Ectodermal cell (in vitro differentiated cells): ENCODE measurements at regions not wholly inside any gene's neighbourhood (a gene's known extent, or its start where the extent isn't known, plus 50 kb on each side); places are given as distances from the start of the nearest gene placed in this dataset.

Experiments used
- H3K27ac ChIP-seq: 2 replicates; pipeline ENCODE4 v1.7.0; 2013; ENCODE audit warnings: mild to moderate bottlenecking, low read depth, low read length; ENCODE audit not compliant: insufficient read depth, poor library complexity, severe bottlenecking
- H3K27me3 ChIP-seq: 2 replicates; pipeline ENCODE4 v1.7.0; 2013; ENCODE audit warnings: mild to moderate bottlenecking, low read length; ENCODE audit not compliant: insufficient read depth, control insufficient read depth, poor library complexity, severe bottlenecking
- H3K36me3 ChIP-seq: one replicate; pipeline ENCODE4 v1.7.0; 2013; ENCODE audit warnings: low read length; ENCODE audit not compliant: control insufficient read depth, insufficient read depth
- H3K4me1 ChIP-seq: one replicate; pipeline ENCODE4 v1.7.0; 2013; ENCODE audit warnings: low read length; ENCODE audit not compliant: control insufficient read depth, insufficient read depth
- H3K4me3 ChIP-seq: 2 replicates; pipeline ENCODE4 v1.7.0; 2013; ENCODE audit warnings: low read depth, low read length, control low read depth; ENCODE audit not compliant: insufficient read depth
- H3K9me3 ChIP-seq: 2 replicates; pipeline ENCODE4 v1.7.0; 2013; ENCODE audit warnings: mild to moderate bottlenecking, low read length, moderate library complexity; ENCODE audit not compliant: control insufficient read depth
- WGBS, 2 experiments: methylation state at CpG; one replicate each; pipeline ENCODE4 v1.1.7; 2013; ENCODE audit warnings: missing lambda C conversion rate in 2 of 2; 5-methylcytosine and 5-hydroxymethylcytosine counted together

GRCh38 chr5:176733406-176734262 is 76.7 kb upstream of the UNC5A start:
- H3K4me1 ChIP-seq = peaks cover 16% of the 10 kb centered on the region
- no peaks in the 10 kb centered on the region for H3K36me3 ChIP-seq
- 88 to 92% methylated on average over 32 of the region's 32 CpGs for WGBS, 2 experiments
- no peak overlapping the region for H3K4me3 ChIP-seq
- no peaks in the 10 kb centered on the region for H3K9me3 ChIP-seq
- no peak overlapping the region for H3K27ac ChIP-seq
- no peaks in the 10 kb centered on the region for H3K27me3 ChIP-seq

- no peaks in the 10 kb centered on the region for H3K36me3 ChIP-seq
- no peaks in the 10 kb centered on the region for H3K9me3 ChIP-seq
- no peak overlapping the region for H3K27ac ChIP-seq
- peaks cover 2% of the 10 kb centered on the region for H3K27me3 ChIP-seq
- 89 to 90% methylated on average over 12 of the region's 12 CpGs for WGBS, 2 experiments
- H3K4me3 ChIP-seq = no peak overlapping the region
- H3K4me1 ChIP-seq = peaks cover 23% of the 10 kb centered on the region
These were observed 75.5 kb upstream of the UNC5A start for GRCh38 chr5:176734756-176735342.

GRCh38 chr5:176735383-176736265 is 74.7 kb upstream of the UNC5A start:
- H3K27me3 ChIP-seq = peaks cover 5% of the 10 kb centered on the region
- no peaks in the 10 kb centered on the region for H3K9me3 ChIP-seq
- peaks cover 30% of the 10 kb centered on the region for H3K4me1 ChIP-seq
- H3K27ac ChIP-seq = no peak overlapping the region
- no peaks in the 10 kb centered on the region for H3K36me3 ChIP-seq
- WGBS, 2 experiments = 90 to 91% methylated on average over 16 of the region's 16 CpGs
- H3K4me3 ChIP-seq = no peak overlapping the region

GRCh38 chr5:176736301-176736930 is 73.9 kb upstream of the UNC5A start:
- no peaks in the 10 kb centered on the region for H3K36me3 ChIP-seq
- WGBS, 2 experiments = 69 to 70% methylated on average over 10 of the region's 10 CpGs
- H3K27ac ChIP-seq = no peak overlapping the region
- no peaks in the 10 kb centered on the region for H3K9me3 ChIP-seq
- H3K4me3 ChIP-seq = no peak overlapping the region
- H3K4me1 ChIP-seq = peaks cover 38% of the 10 kb centered on the region
- H3K27me3 ChIP-seq = peaks cover 9% of the 10 kb centered on the region

- Histone ChIP-seq H3K27ac (no peak overlapping the region), H3K36me3 (no peaks in the 10 kb centered on the region), H3K9me3 (no peaks in the 10 kb centered on the region), H3K4me3 (no peak overlapping the region), H3K4me1 (peaks cover 40% of the 10 kb centered on the region), H3K27me3 (peaks cover 12% of the 10 kb centered on the region)
- 77 to 78% methylated on average over 11 of the region's 11 CpGs for WGBS, 2 experiments
These were observed 73.2 kb upstream of the UNC5A start for GRCh38 chr5:176736931-176737745.

- Histone ChIP-seq H3K27me3 (peaks cover 19% of the 10 kb centered on the region), H3K36me3 (no peaks in the 10 kb centered on the region), H3K4me3 (no peak overlapping the region), H3K27ac (no peak overlapping the region), H3K4me1 (peaks cover 40% of the 10 kb centered on the region), H3K9me3 (no peaks in the 10 kb centered on the region)
- WGBS, 2 experiments = 90 to 91% methylated on average over 21 of the region's 21 CpGs
These were observed 72.4 kb upstream of the UNC5A start for GRCh38 chr5:176737746-176738636.

- Histone ChIP-seq H3K9me3 (no peaks in the 10 kb centered on the region), H3K4me1 (peaks cover 43% of the 10 kb centered on the region), H3K36me3 (no peaks in the 10 kb centered on the region), H3K27ac (no peak overlapping the region), H3K27me3 (peaks cover 26% of the 10 kb centered on the region), H3K4me3 (no peak overlapping the region)
- 89 to 92% methylated on average over 10 of the region's 10 CpGs for WGBS, 2 experiments
These were observed 71.6 kb upstream of the UNC5A start for GRCh38 chr5:176738637-176739250.

- Histone ChIP-seq H3K27ac (no peak overlapping the region), H3K27me3 (peaks cover 34% of the 10 kb centered on the region), H3K9me3 (no peaks in the 10 kb centered on the region), H3K36me3 (no peaks in the 10 kb centered on the region), H3K4me3 (no peak overlapping the region), H3K4me1 (peaks cover 47% of the 10 kb centered on the region)
- WGBS, 2 experiments = 49 to 50% methylated on average over 26 of the region's 26 CpGs
These were observed 70.8 kb upstream of the UNC5A start for GRCh38 chr5:176739461-176740051.
